Superior temporal gyrus (tissue), 1 donor: ENCODE measurements at regions not wholly inside any gene's neighbourhood (a gene's known extent, or its start where the extent isn't known, plus 50 kb on each side); places are given as distances from the start of the nearest gene placed in this dataset.

Experiments
- DNase-seq: peaks from one replicate; pipeline ENCODE4 v3.0.0-alpha.2; 2016; ENCODE audit errors: extremely low spot score

DNA sequence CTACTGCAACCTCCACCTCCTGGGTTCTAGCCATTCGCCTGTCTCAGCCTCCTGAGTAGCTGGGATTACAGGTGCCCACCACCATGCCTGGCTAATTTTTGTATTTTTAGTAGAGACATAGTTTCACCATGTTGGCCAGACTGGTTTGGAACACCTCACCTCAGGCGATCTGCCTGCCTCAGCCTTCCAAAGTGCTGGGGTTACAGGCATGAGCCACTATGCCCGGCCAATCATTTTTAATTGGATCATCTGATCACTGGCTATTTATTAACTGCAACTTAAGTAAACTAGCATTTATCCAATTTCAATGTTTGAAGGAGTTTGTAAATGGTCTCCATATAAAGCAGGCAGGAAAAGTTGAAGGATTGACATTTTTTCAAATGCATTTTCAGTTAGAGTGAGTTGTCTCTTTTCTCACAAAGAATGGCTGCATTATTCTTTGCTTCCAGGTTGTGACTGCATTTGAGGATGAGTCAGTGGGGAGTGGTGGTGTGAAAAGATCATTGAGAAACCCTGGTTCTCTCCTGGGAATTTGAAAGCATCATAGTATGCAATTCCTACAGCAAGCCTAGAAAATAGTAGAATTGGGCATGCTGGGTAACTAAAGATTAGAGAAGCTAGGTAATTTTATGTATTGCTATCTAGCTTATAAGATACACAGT, 431.1 kb upstream of the ZEB2 start:
- DNase-seq = no peak

DNA sequence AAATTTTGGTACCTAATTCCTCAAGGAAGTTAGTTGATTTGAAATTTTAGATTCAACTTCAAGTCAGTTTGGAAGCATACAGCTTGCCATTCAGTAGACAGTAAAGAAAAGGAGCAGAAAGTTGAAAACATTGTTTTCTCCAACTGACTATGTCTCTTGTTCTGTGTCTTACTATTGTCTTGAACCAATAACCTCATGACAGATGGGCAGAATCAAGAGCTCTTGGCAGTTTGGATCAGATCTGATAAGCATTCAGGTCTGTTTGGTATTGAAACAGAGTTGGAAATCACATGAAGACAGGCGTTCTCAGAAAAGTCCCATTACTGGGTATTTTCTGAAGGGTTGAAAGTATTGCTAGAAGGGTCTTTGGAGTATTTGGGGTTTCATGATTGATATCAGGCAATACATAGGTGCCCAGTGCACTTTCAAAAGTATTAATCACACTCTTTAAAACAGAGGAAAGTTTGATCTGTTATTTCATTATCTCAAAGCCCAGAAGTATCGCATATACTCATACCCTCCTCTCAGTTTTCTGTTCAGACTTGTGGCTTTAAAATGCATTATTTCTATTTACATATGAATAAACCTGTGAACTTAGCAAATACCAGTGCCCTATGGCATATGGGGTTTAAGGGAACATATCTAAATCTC, 428.4 kb upstream of the ZEB2 start:
- DNase-seq = no peak

GRCh38 chr2:144947709-144948037, 427.8 kb upstream of the ZEB2 start:
- no peak for DNase-seq

GRCh38 chr2:144946263-144946662, 426.3 kb upstream of the ZEB2 start:
- DNase-seq = no peak

- no peak for DNase-seq
Measured at GRCh38 chr2:144944546-144945220, 424.8 kb upstream of the ZEB2 start.

DNA sequence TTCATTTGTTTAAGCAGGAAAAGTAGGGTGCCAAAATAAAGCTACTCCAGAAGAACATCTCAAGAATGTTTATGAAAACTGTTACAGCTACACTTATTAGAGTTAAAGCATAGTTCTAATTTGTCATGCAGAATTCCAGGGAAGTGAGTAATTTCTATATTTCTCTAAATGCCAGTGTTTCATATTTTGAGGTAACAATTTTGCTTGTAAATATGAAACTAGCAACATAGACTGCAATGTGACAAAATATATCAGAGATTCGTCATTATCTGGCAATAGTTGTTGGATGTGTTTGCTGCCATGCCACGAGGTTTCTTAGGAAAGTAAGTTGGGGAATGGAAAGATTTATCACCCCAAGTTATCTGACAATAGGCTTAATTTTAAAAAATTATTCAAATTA, 424.1 kb upstream of the ZEB2 start:
- no peak for DNase-seq

GRCh38 chr2:144943293-144943941, 423.5 kb upstream of the ZEB2 start:
- DNase-seq = no peak

DNA sequence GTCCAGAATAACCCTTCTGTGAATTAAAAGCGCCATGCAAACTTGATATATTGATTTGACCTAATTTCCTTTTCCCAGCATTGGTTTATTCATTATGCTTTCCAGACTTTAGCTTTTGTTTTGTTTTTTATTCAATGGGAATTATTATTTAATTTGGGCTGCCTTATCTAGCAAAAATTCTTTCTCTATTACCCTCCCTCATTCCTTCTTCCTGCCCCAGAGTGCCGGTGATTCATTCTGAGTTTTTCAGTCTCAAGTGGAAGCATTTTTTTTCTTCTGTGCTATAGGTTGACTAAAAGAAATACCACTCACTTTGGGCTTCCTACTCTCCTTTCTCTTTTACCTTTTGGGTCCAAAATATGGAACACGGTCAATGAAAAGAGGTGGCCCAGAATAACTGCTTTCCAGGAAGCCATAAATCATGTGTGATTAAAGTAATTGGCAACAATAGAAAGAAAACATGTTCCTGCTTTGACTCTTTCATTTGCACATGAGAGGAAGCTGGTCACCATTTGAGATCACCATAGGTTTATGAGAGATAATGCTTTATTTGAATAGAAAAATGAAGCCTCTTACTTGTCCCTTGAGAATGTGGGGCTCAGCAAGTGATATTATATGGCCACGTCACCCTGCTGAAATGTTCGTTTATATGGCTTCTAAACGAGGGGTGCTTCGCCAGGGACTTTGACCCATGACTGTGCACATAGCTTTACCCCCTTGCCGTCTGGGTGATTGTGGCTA, 422.8 kb upstream of the ZEB2 start:
- DNase-seq = no peak

- DNase-seq = peak; percentile 39
Measured at GRCh38 chr2:144941743-144942488, 422.0 kb upstream of the ZEB2 start.

GRCh38 chr2:144939590-144939989, 419.7 kb upstream of the ZEB2 start:
- DNase-seq = peak; percentile 59

DNA sequence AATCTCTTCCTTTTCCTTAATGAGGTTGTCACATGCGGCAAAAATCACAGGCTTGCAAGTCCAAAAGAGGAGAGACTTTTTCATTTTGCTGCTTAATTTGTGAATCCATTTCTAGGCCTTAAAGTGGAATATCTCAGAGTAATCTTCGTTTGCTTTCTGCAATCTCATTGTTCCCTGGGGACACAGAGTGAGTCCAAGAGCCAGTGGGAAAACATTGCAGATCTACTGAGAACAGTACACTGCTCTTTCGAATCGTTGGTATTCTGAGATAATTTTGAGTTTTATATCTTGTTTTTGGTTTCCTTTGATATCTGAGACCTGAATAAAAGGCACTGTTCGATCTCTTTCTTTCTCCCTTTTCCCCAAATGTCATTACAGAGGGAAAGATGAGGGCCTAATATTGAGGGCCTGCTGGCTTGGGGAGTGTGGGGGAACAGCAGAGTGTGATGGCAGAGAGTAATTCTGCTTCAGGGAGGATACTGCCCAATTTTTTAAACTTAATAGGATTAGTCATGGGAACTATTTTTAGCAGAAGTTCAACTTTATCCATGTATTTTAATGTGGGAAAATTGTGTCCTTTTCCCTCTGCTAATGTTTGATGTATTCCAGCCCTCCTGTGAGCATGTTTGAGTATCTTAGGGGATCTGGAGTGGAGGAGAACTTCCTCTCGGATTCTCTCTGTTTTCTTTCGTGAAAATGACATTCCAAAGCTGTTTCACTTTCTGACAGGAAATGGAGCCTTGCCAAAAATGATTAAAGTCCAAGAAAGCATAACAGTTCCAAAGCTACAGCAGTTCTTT, 418.2 kb upstream of the ZEB2 start:
- DNase-seq = peak; percentile 47

GRCh38 chr2:144937066-144937465, 417.1 kb upstream of the ZEB2 start:
- no peak for DNase-seq

DNA sequence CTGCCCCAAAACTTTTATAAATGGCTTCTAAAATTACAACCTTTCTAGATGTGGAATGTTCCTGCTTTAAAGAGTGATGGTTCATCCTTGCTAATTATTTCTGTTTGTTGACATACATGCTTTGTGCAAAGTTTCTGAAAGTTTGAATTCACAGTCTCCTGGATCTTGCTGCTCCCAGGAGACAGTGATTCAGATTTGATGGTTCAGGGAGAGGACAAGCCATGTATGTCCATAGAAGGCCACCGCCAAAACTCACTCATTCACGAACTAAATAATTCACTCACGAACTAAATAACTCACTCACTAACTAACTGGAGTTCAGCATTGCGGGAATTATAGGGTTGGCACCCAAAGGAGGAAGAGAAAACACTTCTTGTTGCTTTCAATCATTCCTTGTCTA, 416.5 kb upstream of the ZEB2 start:
- no peak for DNase-seq

DNA sequence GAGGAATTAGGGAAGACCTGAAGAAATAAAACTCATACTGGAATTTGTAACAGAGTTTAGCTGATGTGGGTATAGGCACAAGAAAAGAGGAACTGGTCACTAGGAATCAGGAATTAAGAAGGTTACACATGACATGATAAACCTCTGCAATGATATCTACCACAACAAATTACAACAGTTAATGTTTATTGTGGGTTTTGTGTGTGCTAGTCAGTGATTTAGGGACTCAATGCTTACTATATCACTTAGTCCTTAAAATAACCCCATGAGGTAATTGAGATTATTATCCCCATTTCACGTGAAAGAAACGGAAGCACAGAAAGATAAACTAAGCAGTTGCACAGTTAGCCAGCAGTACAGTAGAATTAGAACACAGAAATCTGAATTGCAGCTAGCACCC, 415.8 kb upstream of the ZEB2 start:
- DNase-seq = no peak

GRCh38 chr2:144935191-144935590, 415.3 kb upstream of the ZEB2 start:
- DNase-seq = no peak

DNA sequence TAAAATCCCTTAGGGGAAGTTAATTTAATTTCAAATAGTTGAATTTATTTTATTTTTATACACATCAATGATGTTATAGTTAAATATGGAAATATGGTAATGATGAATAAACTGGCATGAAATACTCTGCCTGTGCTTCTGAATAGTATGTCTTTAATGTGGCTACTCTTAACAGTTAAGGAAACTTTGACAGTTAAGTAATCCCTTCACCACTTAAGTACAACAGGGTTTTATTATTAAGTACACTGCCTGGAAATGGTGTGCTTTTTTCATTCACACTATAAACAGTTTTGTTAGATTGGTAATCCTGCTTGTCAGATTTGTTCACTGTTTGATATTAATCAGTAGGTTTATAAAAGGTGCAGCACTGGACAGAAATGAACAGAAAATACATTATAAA, 412.0 kb upstream of the ZEB2 start:
- DNase-seq = no peak

GRCh38 chr2:144931480-144931879, 411.6 kb upstream of the ZEB2 start:
- no peak for DNase-seq

GRCh38 chr2:144927429-144927828, 407.5 kb upstream of the ZEB2 start:
- DNase-seq = no peak

DNA sequence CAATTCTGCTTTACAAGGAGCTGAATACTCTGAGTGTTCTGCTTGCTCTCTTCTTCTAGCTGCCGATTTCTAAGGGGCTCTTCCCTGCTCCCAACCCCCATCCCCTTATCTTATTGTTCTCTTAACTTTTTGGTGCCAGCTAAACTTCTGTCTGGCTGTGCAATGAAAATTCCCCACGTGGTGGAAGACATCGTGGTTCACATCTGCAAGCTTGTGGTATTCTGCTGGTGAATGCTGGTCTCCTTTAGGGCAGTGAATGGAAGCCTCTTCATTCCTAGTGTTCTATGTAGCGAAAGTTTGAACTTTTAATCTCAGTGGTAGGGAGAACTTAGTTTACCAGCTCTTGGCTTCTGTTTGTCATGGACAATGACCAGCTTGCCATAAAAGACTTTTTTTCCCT, 406.0 kb upstream of the ZEB2 start:
- no peak for DNase-seq

DNA sequence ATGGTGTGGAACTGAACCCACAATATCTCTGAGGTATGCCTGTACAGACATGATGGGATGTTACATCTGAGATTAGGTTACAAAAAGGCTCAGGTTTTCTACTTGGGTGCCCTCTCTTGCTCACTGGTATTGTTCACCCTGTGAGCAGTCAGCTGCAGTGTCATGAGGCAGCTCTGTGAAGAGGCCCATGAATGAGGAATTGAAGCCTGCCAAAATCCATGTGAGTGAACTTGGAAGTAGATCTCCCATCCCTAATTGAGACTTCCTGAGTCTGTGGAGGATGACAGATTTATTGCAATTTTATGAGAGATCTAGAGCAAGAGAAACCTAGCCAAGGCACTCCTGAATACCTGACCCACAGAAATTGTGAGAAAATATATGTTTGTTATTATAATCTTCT, 404.9 kb upstream of the ZEB2 start:
- DNase-seq = no peak

GRCh38 chr2:144922519-144922918, 402.6 kb upstream of the ZEB2 start:
- no peak for DNase-seq
